ENCODE measurements at regions not wholly inside any gene's neighbourhood (a gene's known extent, or its start where the extent isn't known, plus 50 kb on each side); places are given as distances from the start of the nearest gene placed in this dataset.

DNA sequence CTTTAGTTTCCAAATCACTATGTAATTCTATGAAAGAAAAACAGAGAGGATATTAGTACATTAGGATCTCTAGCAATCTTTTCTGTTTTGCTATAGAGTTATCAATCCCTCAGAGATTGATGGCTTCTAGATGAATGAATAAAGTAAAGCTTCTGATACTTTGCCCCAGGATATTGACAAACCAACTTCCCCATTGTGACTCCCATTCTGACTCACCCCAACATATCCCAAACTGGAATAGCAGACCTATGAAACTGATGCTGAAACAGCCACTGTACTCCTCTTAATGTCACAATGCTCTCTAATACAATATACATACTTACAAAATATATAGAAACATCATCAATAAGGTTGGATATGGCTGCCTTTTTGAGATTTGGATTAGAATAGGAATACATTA, 442.1 kb upstream of the NR5A2 start (continued):
- TF ChIP-seq E2F8 (IDR thresholded peaks at IDR 0.05; ENCODE audit: low read depth, partially characterized antibody) (no peak), ZNF217 (IDR thresholded peaks at IDR 0.05) (no peak), MEF2B (IDR thresholded peaks at IDR 0.05; ENCODE audit: partially characterized antibody, poor library complexity, severe bottlenecking) (no peak), STAT3 (IDR thresholded peaks at IDR 0.05; ENCODE audit: low read depth, low read length) (no peak), KLF5 (IDR thresholded peaks at IDR 0.05; ENCODE audit: partially characterized antibody) (no peak), MYC (IDR thresholded peaks at IDR 0.05; ENCODE audit: insufficient read depth, insufficient read length, insufficient replicate concordance, low read length, severe bottlenecking) (no peak), IRF4 (IDR thresholded peaks at IDR 0.05; ENCODE audit: low read depth, low read length) (no peak), IKZF2 (IDR thresholded peaks at IDR 0.05) (no peak), ZSCAN29 (IDR thresholded peaks at IDR 0.05) (no peak)
- TF ChIP-seq, protein P1, sequence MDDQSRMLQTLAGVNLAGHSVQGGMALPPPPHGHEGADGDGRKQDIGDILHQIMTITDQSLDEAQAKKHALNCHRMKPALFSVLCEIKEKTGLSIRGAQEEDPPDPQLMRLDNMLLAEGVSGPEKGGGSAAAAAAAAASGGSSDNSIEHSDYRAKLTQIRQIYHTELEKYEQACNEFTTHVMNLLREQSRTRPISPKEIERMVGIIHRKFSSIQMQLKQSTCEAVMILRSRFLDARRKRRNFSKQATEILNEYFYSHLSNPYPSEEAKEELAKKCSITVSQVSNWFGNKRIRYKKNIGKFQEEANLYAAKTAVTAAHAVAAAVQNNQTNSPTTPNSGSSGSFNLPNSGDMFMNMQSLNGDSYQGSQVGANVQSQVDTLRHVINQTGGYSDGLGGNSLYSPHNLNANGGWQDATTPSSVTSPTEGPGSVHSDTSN (IDR thresholded peaks at IDR 0.05; ENCODE audit: insufficient replicate concordance, low read depth, low read length) = no peak
- TF ChIP-seq, protein P2, sequence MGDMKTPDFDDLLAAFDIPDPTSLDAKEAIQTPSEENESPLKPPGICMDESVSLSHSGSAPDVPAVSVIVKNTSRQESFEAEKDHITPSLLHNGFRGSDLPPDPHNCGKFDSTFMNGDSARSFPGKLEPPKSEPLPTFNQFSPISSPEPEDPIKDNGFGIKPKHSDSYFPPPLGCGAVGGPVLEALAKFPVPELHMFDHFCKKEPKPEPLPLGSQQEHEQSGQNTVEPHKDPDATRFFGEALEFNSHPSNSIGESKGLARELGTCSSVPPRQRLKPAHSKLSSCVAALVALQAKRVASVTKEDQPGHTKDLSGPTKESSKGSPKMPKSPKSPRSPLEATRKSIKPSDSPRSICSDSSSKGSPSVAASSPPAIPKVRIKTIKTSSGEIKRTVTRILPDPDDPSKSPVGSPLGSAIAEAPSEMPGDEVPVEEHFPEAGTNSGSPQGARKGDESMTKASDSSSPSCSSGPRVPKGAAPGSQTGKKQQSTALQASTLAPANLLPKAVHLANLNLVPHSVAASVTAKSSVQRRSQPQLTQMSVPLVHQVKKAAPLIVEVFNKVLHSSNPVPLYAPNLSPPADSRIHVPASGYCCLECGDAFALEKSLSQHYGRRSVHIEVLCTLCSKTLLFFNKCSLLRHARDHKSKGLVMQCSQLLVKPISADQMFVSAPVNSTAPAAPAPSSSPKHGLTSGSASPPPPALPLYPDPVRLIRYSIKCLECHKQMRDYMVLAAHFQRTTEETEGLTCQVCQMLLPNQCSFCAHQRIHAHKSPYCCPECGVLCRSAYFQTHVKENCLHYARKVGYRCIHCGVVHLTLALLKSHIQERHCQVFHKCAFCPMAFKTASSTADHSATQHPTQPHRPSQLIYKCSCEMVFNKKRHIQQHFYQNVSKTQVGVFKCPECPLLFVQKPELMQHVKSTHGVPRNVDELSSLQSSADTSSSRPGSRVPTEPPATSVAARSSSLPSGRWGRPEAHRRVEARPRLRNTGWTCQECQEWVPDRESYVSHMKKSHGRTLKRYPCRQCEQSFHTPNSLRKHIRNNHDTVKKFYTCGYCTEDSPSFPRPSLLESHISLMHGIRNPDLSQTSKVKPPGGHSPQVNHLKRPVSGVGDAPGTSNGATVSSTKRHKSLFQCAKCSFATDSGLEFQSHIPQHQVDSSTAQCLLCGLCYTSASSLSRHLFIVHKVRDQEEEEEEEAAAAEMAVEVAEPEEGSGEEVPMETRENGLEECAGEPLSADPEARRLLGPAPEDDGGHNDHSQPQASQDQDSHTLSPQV (IDR thresholded peaks at IDR 0.05) = no peak
